Endothelial cell (in vitro differentiated cells): ENCODE measurements at regions not wholly inside any gene's neighbourhood (a gene's known extent, or its start where the extent isn't known, plus 50 kb on each side); places are given as distances from the start of the nearest gene placed in this dataset.
A peak's percentile ranks its signal among the peaks of the same experiment; 100 is the strongest.
"Not testable (repeated sequence)": the region's sequence is repeated elsewhere in the genome, so short reads cannot be mapped to it uniquely, and the experiment has no call there.

Source experiments
- DNase-seq: peaks from one replicate; pipeline ENCODE4 v3.0.0; 2021; ENCODE audit warnings: low spot score
- H3K27ac Mint-ChIP-seq: one replicate; pipeline ENCODE4 v1.8.0; 2021; ENCODE audit warnings: mixed read lengths, inconsistent platforms; ENCODE audit not compliant: unreplicated experiment
- H3K27me3 Mint-ChIP-seq: one replicate; pipeline ENCODE4 v1.8.0; 2021; ENCODE audit warnings: mild to moderate bottlenecking, moderate library complexity, mixed read lengths, inconsistent platforms; ENCODE audit not compliant: unreplicated experiment
- H3K36me3 Mint-ChIP-seq: one replicate; pipeline ENCODE4 v1.8.0; 2021; ENCODE audit warnings: mild to moderate bottlenecking, low read depth, mixed read lengths, inconsistent platforms; ENCODE audit not compliant: unreplicated experiment
- H3K4me1 Mint-ChIP-seq: one replicate; pipeline ENCODE4 v1.8.0; 2021; ENCODE audit warnings: mild to moderate bottlenecking, mixed read lengths, inconsistent platforms; ENCODE audit not compliant: unreplicated experiment
- H3K4me3 Mint-ChIP-seq: one replicate; pipeline ENCODE4 v1.8.0; 2021; ENCODE audit warnings: mild to moderate bottlenecking, mixed read lengths, inconsistent platforms; ENCODE audit not compliant: unreplicated experiment
- H3K9me3 Mint-ChIP-seq: one replicate; pipeline ENCODE4 v1.8.0; 2021; ENCODE audit warnings: mixed read lengths, inconsistent platforms; ENCODE audit not compliant: unreplicated experiment
- TF ChIP-seq, protein P1 (sequence below): fragments of 200-600 bp; sonication (generic); IDR thresholded peaks from one replicate; pipeline ENCODE4 v1.5.0; 2021; ENCODE audit warnings: antibody characterized with exemption; ENCODE audit not compliant: unreplicated experiment

DNA sequence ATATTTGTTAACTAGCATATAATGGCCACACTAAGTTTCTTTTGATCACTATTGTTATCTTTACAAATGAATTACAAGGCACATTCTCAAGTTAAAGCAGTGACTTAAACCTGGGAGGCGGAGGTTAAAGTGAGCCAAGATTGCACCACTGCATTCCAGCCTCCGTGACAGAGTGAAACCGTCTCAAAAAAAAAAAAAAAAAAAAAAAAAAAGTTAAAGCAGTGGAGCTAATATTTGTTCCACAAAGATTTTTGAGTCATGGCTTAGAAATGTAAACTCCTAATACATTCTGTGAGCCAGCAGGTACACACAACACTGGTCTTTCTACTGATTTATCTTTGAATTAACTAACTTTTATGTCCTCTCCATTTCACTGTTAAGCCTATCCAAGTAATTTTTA, 221.7 kb upstream of the HTR1E start:
- TF ChIP-seq, protein P1, sequence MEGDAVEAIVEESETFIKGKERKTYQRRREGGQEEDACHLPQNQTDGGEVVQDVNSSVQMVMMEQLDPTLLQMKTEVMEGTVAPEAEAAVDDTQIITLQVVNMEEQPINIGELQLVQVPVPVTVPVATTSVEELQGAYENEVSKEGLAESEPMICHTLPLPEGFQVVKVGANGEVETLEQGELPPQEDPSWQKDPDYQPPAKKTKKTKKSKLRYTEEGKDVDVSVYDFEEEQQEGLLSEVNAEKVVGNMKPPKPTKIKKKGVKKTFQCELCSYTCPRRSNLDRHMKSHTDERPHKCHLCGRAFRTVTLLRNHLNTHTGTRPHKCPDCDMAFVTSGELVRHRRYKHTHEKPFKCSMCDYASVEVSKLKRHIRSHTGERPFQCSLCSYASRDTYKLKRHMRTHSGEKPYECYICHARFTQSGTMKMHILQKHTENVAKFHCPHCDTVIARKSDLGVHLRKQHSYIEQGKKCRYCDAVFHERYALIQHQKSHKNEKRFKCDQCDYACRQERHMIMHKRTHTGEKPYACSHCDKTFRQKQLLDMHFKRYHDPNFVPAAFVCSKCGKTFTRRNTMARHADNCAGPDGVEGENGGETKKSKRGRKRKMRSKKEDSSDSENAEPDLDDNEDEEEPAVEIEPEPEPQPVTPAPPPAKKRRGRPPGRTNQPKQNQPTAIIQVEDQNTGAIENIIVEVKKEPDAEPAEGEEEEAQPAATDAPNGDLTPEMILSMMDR, result no peak
- H3K9me3 Mint-ChIP-seq, result peaks cover 8% of the 10 kb centered on the region
- no peak overlapping the region for H3K4me3 Mint-ChIP-seq
- H3K27me3 Mint-ChIP-seq, result peaks cover 4% of the 10 kb centered on the region
- H3K27ac Mint-ChIP-seq, result no peak overlapping the region
- H3K36me3 Mint-ChIP-seq, result no peaks in the 10 kb centered on the region
- no peaks in the 10 kb centered on the region for H3K4me1 Mint-ChIP-seq
- no peak for DNase-seq

DNA sequence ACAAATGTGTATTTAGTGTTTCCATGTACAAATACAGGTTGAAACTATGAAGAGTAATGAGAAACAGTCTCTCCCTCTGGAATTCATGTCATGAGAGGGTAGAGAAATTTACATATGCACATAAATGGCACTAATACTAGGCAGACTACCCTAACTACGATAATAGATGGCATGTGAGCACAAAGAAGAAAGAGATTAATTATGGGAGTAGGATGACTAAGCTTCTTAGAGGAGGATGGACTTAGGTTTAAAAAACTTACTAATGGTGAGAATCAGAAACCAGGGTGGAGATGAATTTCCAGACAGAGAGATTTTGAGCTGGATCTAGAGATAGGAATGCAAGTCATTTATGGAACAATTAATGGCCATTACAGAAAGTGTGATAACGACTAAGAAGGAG, 225.3 kb upstream of the HTR1E start:
- no peak for DNase-seq
- H3K4me1 Mint-ChIP-seq, result no peaks in the 10 kb centered on the region
- H3K36me3 Mint-ChIP-seq, result no peaks in the 10 kb centered on the region
- no peak overlapping the region for H3K27ac Mint-ChIP-seq
- H3K27me3 Mint-ChIP-seq, result peaks cover 4% of the 10 kb centered on the region
- H3K4me3 Mint-ChIP-seq, result no peak overlapping the region
- no peaks in the 10 kb centered on the region for H3K9me3 Mint-ChIP-seq
- TF ChIP-seq, protein P1, result no peak

DNA sequence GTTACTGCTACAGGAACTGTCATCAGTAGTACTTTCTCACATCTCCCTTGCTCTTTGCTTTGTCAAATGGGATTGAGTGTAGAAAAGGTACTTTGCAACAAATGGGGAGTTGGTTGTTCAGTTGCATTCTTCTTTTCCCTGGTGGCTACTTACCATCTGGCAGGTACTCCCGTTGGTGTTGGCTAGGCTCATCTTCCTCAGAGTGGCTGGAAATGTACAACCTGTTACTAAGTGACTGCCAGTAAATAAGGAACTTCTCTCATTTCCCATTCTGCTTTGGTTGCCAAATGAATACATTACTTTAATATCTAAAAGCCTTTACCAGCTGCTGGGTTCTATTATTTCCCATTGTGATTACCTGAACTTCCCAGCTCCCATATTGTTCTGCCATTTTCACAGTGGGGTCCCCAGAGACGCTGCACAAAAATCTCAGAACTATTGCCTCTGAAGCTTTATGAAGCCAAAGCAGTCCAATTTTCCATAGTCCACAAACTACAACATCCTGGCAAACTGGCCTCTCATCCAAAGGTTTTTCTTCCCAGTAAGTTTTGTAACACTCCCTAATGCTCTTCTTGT, 229.7 kb upstream of the HTR1E start:
- no peak for DNase-seq
- Mint-ChIP-seq H3K27me3 (peaks cover 3% of the 10 kb centered on the region), H3K4me1 (no peaks in the 10 kb centered on the region), H3K36me3 (no peaks in the 10 kb centered on the region), H3K9me3 (no peaks in the 10 kb centered on the region), H3K27ac (no peak overlapping the region), H3K4me3 (no peak overlapping the region)
- TF ChIP-seq, protein P1, result no peak

DNA sequence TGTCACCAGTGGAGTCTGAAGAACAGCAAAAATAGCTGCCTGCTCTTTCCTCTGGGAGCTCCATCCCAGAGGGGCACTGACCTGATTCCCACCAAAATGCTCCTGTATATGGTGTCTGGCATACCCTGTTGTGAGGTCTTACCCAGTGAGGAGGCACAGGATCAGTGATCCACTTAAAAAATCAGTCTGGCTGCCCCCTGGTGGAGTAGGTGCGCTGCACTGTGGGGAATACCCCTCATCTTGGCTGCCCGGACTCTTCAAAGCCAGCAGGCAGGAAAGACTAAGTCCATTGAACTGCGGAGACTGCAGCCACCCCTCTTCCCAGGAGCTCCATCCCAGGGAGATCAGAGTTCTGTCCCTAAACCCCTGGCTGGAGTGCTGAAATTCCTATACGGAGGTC, 230.9 kb upstream of the HTR1E start:
- no peak overlapping the region for H3K27ac Mint-ChIP-seq
- DNase-seq, result peak; percentile 39
- H3K9me3 Mint-ChIP-seq, result no peaks in the 10 kb centered on the region
- no peak overlapping the region for H3K4me3 Mint-ChIP-seq
- H3K36me3 Mint-ChIP-seq, result no peaks in the 10 kb centered on the region
- TF ChIP-seq, protein P1, result no peak
- H3K27me3 Mint-ChIP-seq, result peaks cover 3% of the 10 kb centered on the region
- no peaks in the 10 kb centered on the region for H3K4me1 Mint-ChIP-seq

DNA sequence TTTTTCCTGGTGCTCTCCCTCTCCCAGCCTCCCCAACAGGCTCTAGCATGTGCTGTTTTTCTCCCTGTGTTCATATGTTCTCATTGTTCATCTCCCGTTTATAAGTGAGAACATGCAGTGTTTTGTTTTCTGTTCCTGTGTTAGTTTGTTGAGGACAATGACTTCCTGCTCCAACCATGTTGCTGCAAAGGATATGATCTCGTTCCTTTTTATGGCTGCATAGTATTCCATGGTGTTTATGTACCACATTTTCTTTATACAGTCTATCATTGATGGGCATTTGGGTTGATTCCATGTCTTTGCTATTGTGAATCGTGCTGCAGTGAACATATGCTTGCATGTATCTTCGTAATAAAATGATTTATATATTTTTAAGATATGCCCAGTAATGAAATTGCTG, 236.1 kb upstream of the HTR1E start:
- not testable (repeated sequence) for DNase-seq, H3K36me3 Mint-ChIP-seq, H3K4me3 Mint-ChIP-seq, H3K27ac Mint-ChIP-seq, H3K9me3 Mint-ChIP-seq, H3K4me1 Mint-ChIP-seq, H3K27me3 Mint-ChIP-seq

DNA sequence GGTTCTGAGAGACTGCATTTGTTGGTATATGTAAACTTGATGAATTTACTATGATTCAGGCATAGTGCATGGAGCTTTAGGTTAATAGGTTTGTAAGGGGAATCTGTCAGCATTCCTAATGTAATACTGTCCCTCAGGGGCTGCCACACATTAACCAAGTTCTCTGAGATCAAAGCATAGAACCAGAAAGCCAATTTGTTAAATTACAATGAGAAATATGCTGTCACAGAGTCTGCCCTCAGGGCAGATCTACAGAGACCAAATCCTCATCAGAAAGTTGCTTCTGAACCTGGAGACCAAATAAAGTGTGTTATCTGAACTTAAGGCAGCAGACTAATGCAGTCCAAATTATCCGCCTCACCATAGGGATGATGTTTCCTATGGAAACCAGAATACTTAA, 250.8 kb upstream of the HTR1E start:
- H3K27ac Mint-ChIP-seq, result no peak overlapping the region
- TF ChIP-seq, protein P1, result no peak
- no peaks in the 10 kb centered on the region for H3K9me3 Mint-ChIP-seq
- no peak overlapping the region for H3K4me3 Mint-ChIP-seq
- H3K27me3 Mint-ChIP-seq, result no peaks in the 10 kb centered on the region
- peaks cover 8% of the 10 kb centered on the region for H3K36me3 Mint-ChIP-seq
- no peak for DNase-seq
- no peaks in the 10 kb centered on the region for H3K4me1 Mint-ChIP-seq
